ENCODE measurements at regions not wholly inside any gene's neighbourhood (a gene's known extent, or its start where the extent isn't known, plus 50 kb on each side); places are given as distances from the start of the nearest gene placed in this dataset.

GRCh38 chr2:114218383-114218782, 224.1 kb upstream of the DPP10 start:
- TF ChIP-seq CTCF (conservative IDR thresholded peaks at IDR 0.05 in 1 of 2, IDR thresholded peaks at IDR 0.05 in 1 of 2; ENCODE audit: low read depth in 1 of 2, low read length in 2 of 2) (no peak), EZH2 (IDR thresholded peaks at IDR 0.05; ENCODE audit: low read length, missing control alignments) (no peak)

Measured in fibroblast of lung (primary cell).